ENCODE measurements at regions not wholly inside any gene's neighbourhood (a gene's known extent, or its start where the extent isn't known, plus 50 kb on each side); places are given as distances from the start of the nearest gene placed in this dataset.

GRCh38 chr13:73879346-73880015, 254.7 kb downstream of the KLF12 start:
- DNase-seq = no peak

- DNase-seq = no peak
Observed at GRCh38 chr13:73877399-73877798, 256.8 kb downstream of the KLF12 start.

- no peak for DNase-seq
Observed at GRCh38 chr13:73876323-73876722, 257.9 kb downstream of the KLF12 start.

GRCh38 chr13:73873940-73874830, 260.0 kb downstream of the KLF12 start:
- no peak for DNase-seq

- DNase-seq = no peak
Observed at GRCh38 chr13:73872397-73872796, 261.8 kb downstream of the KLF12 start.

- no peak for DNase-seq
Observed at GRCh38 chr13:73870970-73871935, 263.0 kb downstream of the KLF12 start.

- DNase-seq = no peak
Observed at GRCh38 chr13:73870036-73870741, 264.0 kb downstream of the KLF12 start.

- DNase-seq = no peak
Observed at GRCh38 chr13:73865027-73865426, 269.2 kb downstream of the KLF12 start.

GRCh38 chr13:73861136-73861535, 273.1 kb downstream of the KLF12 start:
- no peak for DNase-seq

GRCh38 chr13:73860501-73860900, 273.7 kb downstream of the KLF12 start:
- no peak for DNase-seq

GRCh38 chr13:73859841-73860240, 274.4 kb downstream of the KLF12 start:
- DNase-seq = no peak

GRCh38 chr13:73857106-73857505, 277.1 kb downstream of the KLF12 start:
- DNase-seq = no peak

GRCh38 chr13:73851104-73851503, 283.1 kb downstream of the KLF12 start:
- DNase-seq = no peak

- DNase-seq = no peak
Observed at GRCh38 chr13:73850104-73850873, 283.9 kb downstream of the KLF12 start.

GRCh38 chr13:73849292-73849691, 284.9 kb downstream of the KLF12 start:
- peak; percentile 27 for DNase-seq

GRCh38 chr13:73844986-73845385, 289.2 kb downstream of the KLF12 start:
- no peak for DNase-seq

- DNase-seq = no peak
Observed at GRCh38 chr13:73842626-73843025, 291.6 kb downstream of the KLF12 start.

- no peak for DNase-seq
Observed at GRCh38 chr13:73842184-73842583, 292.0 kb downstream of the KLF12 start.

- no peak for DNase-seq
Observed at GRCh38 chr13:73837147-73837546, 297.1 kb downstream of the KLF12 start.

GRCh38 chr13:73835138-73835721, 299.0 kb downstream of the KLF12 start:
- peak; percentile 41 for DNase-seq

Data from DMS53 (cell line).